ENCODE measurements at regions not wholly inside any gene's neighbourhood (a gene's known extent, or its start where the extent isn't known, plus 50 kb on each side); places are given as distances from the start of the nearest gene placed in this dataset.

- Histone ChIP-seq H3K4me1 (no peaks in the 10 kb centered on the region), H3K4me3 (no peak overlapping the region), H3K9me3 (replicated peaks) (no peaks in the 10 kb centered on the region), H3K36me3 (no peaks in the 10 kb centered on the region), H3K27me3 (ENCODE audit: low read depth) (peaks cover 4% of the 10 kb centered on the region), H3K27ac (replicated peaks) (no peak overlapping the region)
- intact Hi-C loops (cut with micrococcal nuclease): no loop called here
- TF ChIP-seq, protein P1, sequence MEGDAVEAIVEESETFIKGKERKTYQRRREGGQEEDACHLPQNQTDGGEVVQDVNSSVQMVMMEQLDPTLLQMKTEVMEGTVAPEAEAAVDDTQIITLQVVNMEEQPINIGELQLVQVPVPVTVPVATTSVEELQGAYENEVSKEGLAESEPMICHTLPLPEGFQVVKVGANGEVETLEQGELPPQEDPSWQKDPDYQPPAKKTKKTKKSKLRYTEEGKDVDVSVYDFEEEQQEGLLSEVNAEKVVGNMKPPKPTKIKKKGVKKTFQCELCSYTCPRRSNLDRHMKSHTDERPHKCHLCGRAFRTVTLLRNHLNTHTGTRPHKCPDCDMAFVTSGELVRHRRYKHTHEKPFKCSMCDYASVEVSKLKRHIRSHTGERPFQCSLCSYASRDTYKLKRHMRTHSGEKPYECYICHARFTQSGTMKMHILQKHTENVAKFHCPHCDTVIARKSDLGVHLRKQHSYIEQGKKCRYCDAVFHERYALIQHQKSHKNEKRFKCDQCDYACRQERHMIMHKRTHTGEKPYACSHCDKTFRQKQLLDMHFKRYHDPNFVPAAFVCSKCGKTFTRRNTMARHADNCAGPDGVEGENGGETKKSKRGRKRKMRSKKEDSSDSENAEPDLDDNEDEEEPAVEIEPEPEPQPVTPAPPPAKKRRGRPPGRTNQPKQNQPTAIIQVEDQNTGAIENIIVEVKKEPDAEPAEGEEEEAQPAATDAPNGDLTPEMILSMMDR (IDR thresholded peaks at IDR 0.05; ENCODE audit: borderline replicate concordance): no peak
- DNase-seq: no peak
Measured at GRCh38 chr3:132880986-132881385, 157.2 kb upstream of the TMEM108 start.

GRCh38 chr3:132879656-132880055 is 157.4 kb upstream of the NPHP3 start:
- no peak overlapping the region for H3K27ac ChIP-seq (replicated peaks)
- no peaks in the 10 kb centered on the region for H3K4me1 ChIP-seq
- intact Hi-C loops (cut with micrococcal nuclease): no loop called here
- TF ChIP-seq, protein P1 (IDR thresholded peaks at IDR 0.05; ENCODE audit: borderline replicate concordance): no peak
- DNase-seq: no peak
- H3K9me3 ChIP-seq (replicated peaks): no peaks in the 10 kb centered on the region
- H3K27me3 ChIP-seq (ENCODE audit: low read depth): peaks cover 4% of the 10 kb centered on the region
- no peaks in the 10 kb centered on the region for H3K36me3 ChIP-seq
- no peak overlapping the region for H3K4me3 ChIP-seq

GRCh38 chr3:132874701-132875100 is 152.5 kb upstream of the NPHP3 start:
- H3K9me3 ChIP-seq (replicated peaks): no peaks in the 10 kb centered on the region
- H3K27ac ChIP-seq (replicated peaks): no peak overlapping the region
- no peaks in the 10 kb centered on the region for H3K36me3 ChIP-seq
- H3K27me3 ChIP-seq (ENCODE audit: low read depth): peaks cover 7% of the 10 kb centered on the region
- TF ChIP-seq, protein P1 (IDR thresholded peaks at IDR 0.05; ENCODE audit: borderline replicate concordance): no peak
- intact Hi-C loops (cut with micrococcal nuclease): no loop called here
- no peak overlapping the region for H3K4me3 ChIP-seq
- DNase-seq: no peak
- H3K4me1 ChIP-seq: no peaks in the 10 kb centered on the region

- DNase-seq: no peak
- no peaks in the 10 kb centered on the region for H3K9me3 ChIP-seq (replicated peaks)
- no peak overlapping the region for H3K4me3 ChIP-seq
- TF ChIP-seq, protein P1 (IDR thresholded peaks at IDR 0.05; ENCODE audit: borderline replicate concordance): no peak
- no peaks in the 10 kb centered on the region for H3K4me1 ChIP-seq
- H3K27ac ChIP-seq (replicated peaks): no peak overlapping the region
- intact Hi-C loops (cut with micrococcal nuclease): no loop called here
- H3K27me3 ChIP-seq (ENCODE audit: low read depth): peaks cover 9% of the 10 kb centered on the region
- H3K36me3 ChIP-seq: no peaks in the 10 kb centered on the region
Measured at GRCh38 chr3:132872711-132873110, 150.5 kb upstream of the NPHP3 start.

GRCh38 chr3:132871956-132872355 is 149.7 kb upstream of the NPHP3 start:
- intact Hi-C loops (cut with micrococcal nuclease): no loop called here
- no peak for DNase-seq
- H3K4me3 ChIP-seq: no peak overlapping the region
- no peaks in the 10 kb centered on the region for H3K36me3 ChIP-seq
- no peaks in the 10 kb centered on the region for H3K4me1 ChIP-seq
- TF ChIP-seq, protein P1 (IDR thresholded peaks at IDR 0.05; ENCODE audit: borderline replicate concordance): no peak
- H3K27ac ChIP-seq (replicated peaks): no peak overlapping the region
- H3K9me3 ChIP-seq (replicated peaks): no peaks in the 10 kb centered on the region
- peaks cover 9% of the 10 kb centered on the region for H3K27me3 ChIP-seq (ENCODE audit: low read depth)

- intact Hi-C loops (cut with micrococcal nuclease): no loop called here
Measured at GRCh38 chr3:132870541-132870940, 148.3 kb upstream of the NPHP3 start.

More at GRCh38 chr3:132870541-132870940, 148.3 kb upstream of the NPHP3 start:
- H3K27me3 ChIP-seq (ENCODE audit: low read depth): peaks cover 9% of the 10 kb centered on the region
- no peak overlapping the region for H3K4me3 ChIP-seq
- TF ChIP-seq, protein P1 (IDR thresholded peaks at IDR 0.05; ENCODE audit: borderline replicate concordance): no peak
- no peak for DNase-seq
- H3K27ac ChIP-seq (replicated peaks): no peak overlapping the region
- H3K4me1 ChIP-seq: no peaks in the 10 kb centered on the region
- H3K36me3 ChIP-seq: no peaks in the 10 kb centered on the region
- no peaks in the 10 kb centered on the region for H3K9me3 ChIP-seq (replicated peaks)

Data from left ventricle myocardium inferior (tissue), 1 donor.